NT2/D1 (cell line): ENCODE measurements at regions not wholly inside any gene's neighbourhood (a gene's known extent, or its start where the extent isn't known, plus 50 kb on each side); places are given as distances from the start of the nearest gene placed in this dataset.
"Not testable (repeated sequence)": the region's sequence is repeated elsewhere in the genome, so short reads cannot be mapped to it uniquely, and the experiment has no call there.

ENCODE experiments used
- DNase-seq: peaks from one replicate; pipeline ENCODE4 v3.0.0-alpha.2; 2011; ENCODE audit warnings: low read depth, low spot score
- H3K27me3 ChIP-seq: 2 replicates; pipeline ENCODE4 v1.6.0; 2011; ENCODE audit warnings: mild to moderate bottlenecking; ENCODE audit not compliant: insufficient read length, insufficient read depth
- H3K36me3 ChIP-seq: 2 replicates; pipeline ENCODE4 v1.6.1; 2011; ENCODE audit warnings: mild to moderate bottlenecking, low read length, mixed read lengths; ENCODE audit not compliant: insufficient read depth, insufficient read length
- H3K4me1 ChIP-seq: 2 replicates; pipeline ENCODE4 v1.5.1; 2011; ENCODE audit not compliant: insufficient read depth, insufficient read length
- H3K4me3 ChIP-seq: 2 replicates; pipeline ENCODE4 v1.5.1; 2011; ENCODE audit warnings: low read depth; ENCODE audit not compliant: insufficient read length
- H3K9ac ChIP-seq: 2 replicates; pipeline ENCODE4 v1.6.0; 2011; ENCODE audit warnings: low read depth; ENCODE audit not compliant: insufficient read length
- H3K9me3 ChIP-seq: 2 replicates; pipeline ENCODE4 v1.5.1; 2011; ENCODE audit warnings: mild to moderate bottlenecking, low read length; ENCODE audit not compliant: insufficient read depth
- SUZ12 ChIP-seq: IDR thresholded peaks from 2 replicates; pipeline ENCODE4 v1.6.1; 2011; ENCODE audit not compliant: insufficient read length, insufficient read depth; ENCODE audit errors: extremely low read depth
- YY1 ChIP-seq: IDR thresholded peaks from 2 replicates; pipeline ENCODE4 v1.6.1; 2011; ENCODE audit not compliant: insufficient read length, insufficient read depth
- ZNF274 ChIP-seq: IDR thresholded peaks from 2 replicates; pipeline ENCODE4 v1.6.1; 2011; ENCODE audit warnings: mild to moderate bottlenecking, low read depth, low read length

GRCh38 chr1:87983841-87984240 lies 655.2 kb downstream of the LMO4 start:
- Histone ChIP-seq H3K4me3 (no peak overlapping the region), H3K9ac (no peak overlapping the region), H3K4me1 (no peaks in the 10 kb centered on the region), H3K27me3 (no peaks in the 10 kb centered on the region), H3K36me3 (no peaks in the 10 kb centered on the region), H3K9me3 (no peaks in the 10 kb centered on the region)
- no peak for DNase-seq
- TF ChIP-seq ZNF274 (no peak), YY1 (no peak), SUZ12 (no peak)

- Histone ChIP-seq H3K4me1 (no peaks in the 10 kb centered on the region), H3K9me3 (no peaks in the 10 kb centered on the region), H3K27me3 (no peaks in the 10 kb centered on the region), H3K4me3 (no peak overlapping the region), H3K36me3 (no peaks in the 10 kb centered on the region), H3K9ac (no peak overlapping the region)
- DNase-seq, result no peak
- no peak for TF ChIP-seq SUZ12
- TF ChIP-seq ZNF274, result no peak
- no peak for TF ChIP-seq YY1
Observed at GRCh38 chr1:87985071-87985470, 656.4 kb downstream of the LMO4 start.

GRCh38 chr1:87986130-87986866 lies 657.6 kb downstream of the LMO4 start:
- TF ChIP-seq YY1 (no peak), SUZ12 (no peak), ZNF274 (no peak)
- no peak overlapping the region for H3K9ac ChIP-seq
- no peaks in the 10 kb centered on the region for H3K27me3 ChIP-seq

GRCh38 chr1:87989346-87989745 lies 660.7 kb downstream of the LMO4 start:
- Histone ChIP-seq H3K27me3 (no peaks in the 10 kb centered on the region), H3K4me3 (no peak overlapping the region), H3K9ac (no peak overlapping the region), H3K4me1 (no peaks in the 10 kb centered on the region), H3K9me3 (no peaks in the 10 kb centered on the region), H3K36me3 (no peaks in the 10 kb centered on the region)
- no peak for DNase-seq
- TF ChIP-seq ZNF274 (no peak), SUZ12 (no peak), YY1 (no peak)

More at GRCh38 chr1:87986130-87986866, 657.6 kb downstream of the LMO4 start:
- H3K36me3 ChIP-seq, result no peaks in the 10 kb centered on the region
- no peaks in the 10 kb centered on the region for H3K9me3 ChIP-seq
- H3K4me3 ChIP-seq, result no peak overlapping the region
- no peaks in the 10 kb centered on the region for H3K4me1 ChIP-seq
- no peak for DNase-seq

- H3K4me1 ChIP-seq, H3K27me3 ChIP-seq, H3K36me3 ChIP-seq, H3K9ac ChIP-seq, H3K4me3 ChIP-seq, H3K9me3 ChIP-seq, DNase-seq: not testable (repeated sequence)
Observed at GRCh38 chr1:87992536-87992935, 663.9 kb downstream of the LMO4 start.

GRCh38 chr1:87993051-87993450 lies 664.4 kb downstream of the LMO4 start:
- no peak overlapping the region for H3K4me3 ChIP-seq
- DNase-seq, result no peak
- H3K27me3 ChIP-seq, result no peaks in the 10 kb centered on the region
- TF ChIP-seq YY1 (no peak), ZNF274 (no peak), SUZ12 (no peak)
- H3K9ac ChIP-seq, result no peak overlapping the region
- no peaks in the 10 kb centered on the region for H3K36me3 ChIP-seq
- H3K9me3 ChIP-seq, result no peaks in the 10 kb centered on the region
- no peaks in the 10 kb centered on the region for H3K4me1 ChIP-seq

- H3K4me1 ChIP-seq, result no peaks in the 10 kb centered on the region
- no peaks in the 10 kb centered on the region for H3K9me3 ChIP-seq
- DNase-seq, result no peak
- no peak overlapping the region for H3K4me3 ChIP-seq
- H3K27me3 ChIP-seq, result no peaks in the 10 kb centered on the region
- H3K9ac ChIP-seq, result no peak overlapping the region
- TF ChIP-seq ZNF274 (no peak), SUZ12 (no peak), YY1 (no peak)
- no peaks in the 10 kb centered on the region for H3K36me3 ChIP-seq
Observed at GRCh38 chr1:87999852-88000251, 671.2 kb downstream of the LMO4 start.
